Astrocyte of the hippocampus (primary cell): ENCODE measurements at regions not wholly inside any gene's neighbourhood (a gene's known extent, or its start where the extent isn't known, plus 50 kb on each side); places are given as distances from the start of the nearest gene placed in this dataset.
A peak's percentile ranks its signal among the peaks of the same experiment; 100 is the strongest.

Experiments used
- DNase-seq: peaks from one replicate; pipeline ENCODE4 v3.0.0; 2011; ENCODE audit warnings: low read depth, low spot score

GRCh38 chr20:51097351-51098120 is 74.6 kb upstream of the KCNG1 start:
- no peak for DNase-seq

- no peak for DNase-seq
Measured at GRCh38 chr20:51096582-51097267, 73.8 kb upstream of the KCNG1 start.

DNA sequence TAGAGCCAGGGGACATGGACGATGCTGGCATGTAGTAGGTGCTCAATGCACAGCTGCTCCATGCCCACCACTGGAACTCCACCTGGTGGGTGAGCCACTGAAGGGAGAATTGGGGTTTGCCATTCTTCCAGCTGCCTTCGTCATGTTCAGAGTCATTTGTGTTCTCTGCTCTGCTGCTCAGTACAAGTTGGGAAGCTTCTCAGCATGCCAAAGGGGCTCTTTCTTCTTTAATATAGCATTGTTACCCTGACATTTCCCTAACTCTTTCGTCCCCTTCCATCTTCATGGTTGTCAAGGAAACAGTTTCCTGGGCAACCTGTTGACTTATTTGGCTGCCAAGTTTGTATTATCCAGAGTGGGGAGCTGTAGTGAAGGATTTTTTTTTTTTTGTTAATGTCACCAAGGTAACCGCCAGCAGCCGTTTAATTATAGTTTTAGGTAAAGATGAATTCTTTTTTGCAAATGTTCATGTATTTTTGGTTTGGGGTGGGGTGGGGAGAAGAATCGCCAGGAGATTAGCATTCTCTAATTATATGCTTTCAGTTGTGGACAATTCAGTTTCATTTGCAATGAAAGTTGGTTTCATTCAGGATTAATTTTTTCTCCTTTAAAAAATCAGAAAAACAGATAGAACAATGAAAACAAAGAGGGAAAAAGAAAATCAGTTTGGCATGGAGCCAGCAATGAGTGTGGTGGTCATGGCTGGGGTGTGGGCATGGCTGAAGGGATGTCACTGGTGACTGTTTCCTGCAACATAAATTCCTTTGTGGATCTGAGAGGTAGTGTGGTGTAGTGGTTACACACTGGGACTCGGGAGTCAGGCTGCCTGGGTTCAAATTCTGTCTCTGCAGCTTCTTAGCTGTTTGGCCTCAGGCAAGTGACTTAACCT is 73.0 kb upstream of the KCNG1 start:
- DNase-seq: peak; percentile 28

DNA sequence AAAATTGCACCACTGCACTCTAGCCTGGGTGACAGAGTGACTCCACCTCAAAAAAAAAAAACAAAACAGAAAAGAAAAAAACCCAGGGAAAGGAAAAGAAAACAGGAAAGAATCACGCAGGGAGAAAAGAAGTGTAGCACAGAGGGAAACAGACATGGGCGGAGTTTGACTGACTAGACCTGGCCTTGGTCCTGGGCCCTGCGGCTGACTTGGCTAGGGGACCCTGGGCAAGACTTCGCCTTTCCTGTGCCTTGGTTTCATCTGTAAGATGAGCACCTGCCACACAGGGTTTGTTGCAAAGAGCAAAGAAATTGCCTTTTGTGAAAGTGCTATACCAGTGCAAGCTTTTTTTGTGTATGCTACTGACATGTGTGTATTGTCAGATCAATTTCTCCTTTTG is 71.3 kb upstream of the KCNG1 start:
- peak; percentile 54 for DNase-seq

DNA sequence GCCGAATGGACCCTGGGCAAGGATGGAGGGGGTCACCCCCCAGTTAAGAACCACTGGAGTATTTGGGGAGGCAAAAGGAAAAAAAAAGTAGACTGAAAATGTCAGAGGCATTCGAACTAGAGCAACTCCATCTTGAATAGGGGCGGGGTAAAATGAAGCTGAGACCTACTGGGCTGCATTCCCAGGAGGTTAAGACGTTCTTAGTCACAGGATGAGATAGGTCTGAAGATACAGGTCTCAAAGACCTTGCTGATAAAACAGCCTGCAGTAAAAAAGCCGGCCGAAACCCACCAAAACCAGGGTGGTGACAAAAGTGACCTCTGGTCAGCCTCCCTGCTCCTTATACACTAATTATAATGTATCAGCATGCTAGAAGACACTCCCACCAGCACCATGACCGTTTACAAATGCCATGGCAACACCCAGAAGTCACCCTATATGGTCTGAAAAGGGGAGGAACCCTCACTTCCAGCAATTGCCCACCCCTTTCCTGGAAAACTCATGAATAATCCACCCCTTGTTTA is 70.4 kb upstream of the KCNG1 start:
- DNase-seq: peak; percentile 19

- peak; percentile 60 for DNase-seq
Measured at GRCh38 chr20:51092338-51092737, 69.4 kb upstream of the KCNG1 start.

DNA sequence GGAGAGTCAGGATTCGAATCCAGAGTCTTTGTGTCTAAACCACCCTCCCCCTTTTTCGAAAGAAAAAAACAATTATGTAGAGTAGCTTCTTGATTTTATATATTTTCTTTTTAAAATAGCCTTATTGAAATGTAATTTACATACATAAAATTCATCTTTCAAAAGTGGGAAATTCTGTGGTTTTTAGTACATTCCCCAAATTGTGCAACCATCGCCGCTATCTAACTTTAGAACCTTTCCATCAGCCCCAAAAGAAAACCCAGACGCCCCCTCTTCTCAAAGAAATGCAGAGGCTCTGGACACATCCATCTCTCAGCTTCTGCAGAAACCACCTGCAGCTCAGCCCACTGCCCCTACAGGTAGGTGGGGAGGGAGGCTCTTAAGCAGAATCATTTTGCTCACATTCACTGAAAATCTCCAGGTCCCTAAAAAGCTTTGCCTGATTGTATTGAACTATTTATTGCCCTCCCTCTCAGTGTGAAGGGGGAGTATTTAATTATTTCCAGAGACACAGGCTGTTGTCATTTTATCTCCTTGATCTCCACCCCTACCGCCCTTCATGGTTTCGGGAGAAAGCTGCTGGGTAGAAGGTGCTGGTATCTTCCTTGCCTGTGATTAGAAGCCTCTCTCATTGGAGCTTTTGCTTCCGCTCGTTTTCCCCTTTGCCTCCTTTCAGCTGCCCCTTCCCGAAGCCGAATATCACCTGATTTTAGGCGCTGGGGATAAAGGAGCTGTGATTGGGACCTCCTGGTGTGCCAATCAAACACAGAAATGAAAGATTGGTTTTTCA is 68.7 kb upstream of the KCNG1 start:
- no peak for DNase-seq

DNA sequence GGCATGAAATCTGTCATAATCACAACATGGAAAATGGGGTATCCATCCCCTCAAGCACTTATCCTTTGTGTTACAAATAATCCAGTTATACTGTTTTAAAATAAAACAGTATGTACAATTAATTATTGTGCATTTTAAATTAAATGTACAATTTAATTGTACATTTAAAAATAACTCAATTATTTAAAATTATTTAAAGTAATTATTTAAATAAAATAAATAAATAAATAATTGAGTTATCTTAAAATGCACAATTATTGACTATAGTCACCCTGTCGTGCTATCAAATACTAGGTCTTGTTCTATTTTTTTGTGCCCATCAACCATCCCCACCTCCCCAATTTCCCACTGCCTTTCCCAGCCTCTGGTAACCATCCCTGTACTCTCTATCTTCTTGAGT is 66.9 kb upstream of the KCNG1 start:
- no peak for DNase-seq

- no peak for DNase-seq
Measured at GRCh38 chr20:51089272-51089781, 66.4 kb upstream of the KCNG1 start.

DNA sequence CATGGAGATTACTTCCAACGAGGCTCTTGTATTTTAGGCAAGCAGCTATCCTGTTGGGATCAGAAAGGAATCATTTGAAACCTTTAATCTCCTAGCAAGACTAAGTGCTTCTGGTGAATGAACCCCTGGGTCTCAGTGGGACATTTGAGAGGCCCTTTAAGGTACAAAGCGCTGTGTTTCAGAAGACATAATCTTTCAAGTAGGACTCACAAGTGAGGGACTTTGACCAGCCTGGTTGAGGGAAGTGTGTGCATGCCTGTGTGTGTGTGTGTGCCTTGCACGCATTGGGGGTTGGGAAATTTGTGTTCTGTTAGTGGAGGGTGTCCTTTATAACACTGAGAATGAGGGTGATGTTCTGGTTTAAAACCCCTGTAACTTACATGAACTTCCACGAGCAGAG is 64.4 kb upstream of the KCNG1 start:
- no peak for DNase-seq

- no peak for DNase-seq
Measured at GRCh38 chr20:51085769-51086168, 62.9 kb upstream of the KCNG1 start.

DNA sequence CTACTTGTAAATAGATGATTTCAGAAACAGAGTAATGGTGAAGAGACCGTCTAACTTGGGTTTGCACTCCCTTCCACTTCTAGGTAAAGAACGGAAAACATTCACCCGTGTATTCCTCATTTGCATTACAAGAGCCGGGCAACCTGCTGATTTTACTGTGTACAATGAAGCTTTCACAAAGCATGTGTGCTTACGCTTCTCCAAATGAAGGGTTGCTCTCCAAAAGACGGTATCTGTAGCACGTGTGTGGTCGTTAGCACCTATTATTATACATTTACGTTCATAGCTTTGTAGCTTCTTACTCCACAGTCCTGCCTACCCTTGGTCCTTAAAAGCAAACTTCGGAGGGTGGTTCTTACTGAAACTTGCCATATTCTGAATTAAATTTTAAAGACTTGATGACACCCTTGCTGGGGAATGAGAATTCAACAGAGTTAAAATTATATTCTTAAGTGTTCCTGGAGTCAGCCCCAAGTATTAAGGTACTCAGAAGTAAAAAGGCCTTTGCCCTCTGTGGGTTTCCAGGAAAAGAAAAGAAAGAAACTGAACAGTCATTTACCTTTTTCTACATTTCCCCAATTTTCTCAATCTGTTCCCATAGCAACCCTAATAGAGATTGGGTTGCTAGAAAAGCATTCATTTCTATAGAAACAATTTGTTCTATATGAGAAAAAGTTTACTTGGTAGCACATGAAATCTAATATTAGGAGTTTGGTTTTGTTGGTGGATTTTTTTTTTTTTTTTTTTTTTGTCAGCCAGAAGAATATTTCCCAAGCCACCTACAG is 61.9 kb upstream of the KCNG1 start:
- DNase-seq: no peak

- no peak for DNase-seq
Measured at GRCh38 chr20:51083447-51083846, 60.5 kb upstream of the KCNG1 start.

- DNase-seq: no peak
Measured at GRCh38 chr20:51082988-51083387, 60.1 kb upstream of the KCNG1 start.

DNA sequence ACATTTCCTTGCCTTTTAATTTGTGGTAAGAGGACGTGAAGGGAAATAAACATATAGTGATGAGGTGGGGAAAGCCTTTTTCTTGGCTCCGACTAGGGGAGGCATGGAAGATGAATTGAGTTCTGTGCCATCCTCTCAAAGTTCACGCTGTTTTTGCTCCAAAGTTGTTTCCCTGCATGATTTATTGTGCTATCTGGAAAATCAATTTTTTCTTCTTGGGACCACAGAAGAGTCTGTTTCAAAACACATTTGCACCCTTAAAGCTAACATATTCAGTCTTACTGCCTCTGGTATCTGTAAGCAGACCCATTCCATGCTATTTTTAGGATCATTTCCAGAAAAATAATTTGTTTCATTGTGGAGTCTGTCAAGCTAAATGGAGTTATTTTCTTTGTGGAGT is 57.6 kb upstream of the KCNG1 start:
- DNase-seq: no peak

- DNase-seq: no peak
Measured at GRCh38 chr20:51079488-51079887, 56.6 kb upstream of the KCNG1 start.

DNA sequence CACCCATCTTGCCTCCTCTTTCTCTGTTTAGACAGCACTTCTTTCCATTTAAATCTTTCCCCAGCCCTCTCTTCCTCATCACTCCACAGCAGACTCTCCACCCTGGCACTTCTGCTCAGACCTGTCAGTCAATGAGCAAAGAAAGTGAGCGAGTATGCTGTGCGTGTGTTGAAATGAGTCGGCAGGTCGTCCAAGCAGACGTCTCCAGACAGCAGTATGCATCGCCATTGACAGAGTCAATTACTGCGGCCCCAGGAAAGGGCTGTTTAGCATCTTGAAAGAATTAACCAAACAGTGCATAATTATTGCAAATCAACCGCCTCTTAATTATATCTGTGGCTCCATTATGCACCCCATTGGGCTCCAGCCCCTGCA is 54.8 kb upstream of the KCNG1 start:
- no peak for DNase-seq

DNA sequence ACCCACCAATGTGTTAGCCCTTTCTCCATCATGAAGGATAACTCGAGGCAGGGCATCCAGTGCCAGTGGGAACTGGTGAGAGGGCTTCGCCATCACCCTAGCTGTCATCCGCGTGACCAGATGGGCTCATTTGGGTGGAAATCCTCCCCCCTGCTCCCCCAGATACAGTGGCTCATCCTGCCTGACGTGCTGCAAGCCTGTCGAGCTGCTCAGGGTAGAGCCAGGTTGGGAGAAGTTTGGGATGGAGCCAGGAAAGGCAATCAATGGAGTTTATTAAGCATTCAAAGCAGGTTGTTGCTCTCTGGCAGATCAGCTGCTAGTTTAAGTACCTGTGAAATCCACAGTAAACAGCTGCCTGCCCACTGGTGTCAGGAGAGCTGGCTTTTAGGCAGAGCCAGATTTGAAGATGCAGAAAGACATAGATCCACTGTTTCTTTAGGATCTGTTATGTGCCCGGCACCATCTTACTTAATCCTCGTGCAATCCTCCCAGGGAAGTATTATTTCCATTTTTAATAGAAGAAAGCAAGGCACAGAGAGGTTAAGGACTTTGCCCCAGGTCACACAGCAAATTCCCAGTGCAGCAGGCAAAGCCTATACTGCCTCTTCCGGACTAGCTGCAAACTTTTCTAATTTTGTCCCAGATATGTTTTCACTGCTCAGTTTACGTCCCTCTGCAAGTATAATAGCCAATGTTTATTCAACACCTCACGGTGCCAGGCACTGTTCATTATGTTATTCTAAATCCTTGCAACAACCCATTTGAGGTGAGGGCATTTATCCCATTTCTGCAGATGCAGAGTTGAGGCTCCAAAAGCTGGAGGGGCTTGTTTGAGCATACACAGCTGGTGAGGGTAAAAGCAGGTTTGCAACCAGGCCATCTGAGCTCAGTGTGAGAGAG is 54.1 kb upstream of the KCNG1 start:
- DNase-seq: no peak

GRCh38 chr20:51074062-51074461 is 51.2 kb upstream of the KCNG1 start:
- no peak for DNase-seq
